Body of pancreas (tissue), 4 donors: ENCODE measurements at regions not wholly inside any gene's neighbourhood (a gene's known extent, or its start where the extent isn't known, plus 50 kb on each side); places are given as distances from the start of the nearest gene placed in this dataset.

Experiments used
- CTCF ChIP-seq, 7 experiments: fragments of 450-650 bp in 4 of 7; fragments of 200-600 bp in 3 of 7; sonication (generic) in 3 of 7; IDR thresholded peaks; one replicate each; pipeline ENCODE4 v1.5.1; 2016 to 2019; ENCODE audit warnings: antibody characterized with exemption in 7 of 7
- POLR2A ChIP-seq, 3 donors: fragments of 450-650 bp; IDR thresholded peaks; one replicate each; pipeline ENCODE4 v1.6.1; 2016; ENCODE audit warnings: antibody characterized with exemption in 3 of 3, mild to moderate bottlenecking in 2 of 3

GRCh38 chr3:152192050-152192449 is 76.7 kb upstream of the MBNL1 start:
- no peak for TF ChIP-seq CTCF (IDR thresholded peaks at IDR 0.05)
- no peak for TF ChIP-seq POLR2A (IDR thresholded peaks at IDR 0.05)
